HG03571 (cell line): ENCODE measurements at regions not wholly inside any gene's neighbourhood (a gene's known extent, or its start where the extent isn't known, plus 50 kb on each side); places are given as distances from the start of the nearest gene placed in this dataset.
"Not testable (repeated sequence)": the region's sequence is repeated elsewhere in the genome, so short reads cannot be mapped to it uniquely, and the experiment has no call there.

Source experiments
- ATAC-seq: cut with Tn5 transposase; IDR thresholded peaks from one replicate; pipeline ENCODE4 v1.9.1; 2021; ENCODE audit not compliant: unreplicated experiment

- ATAC-seq = not testable (repeated sequence)
These were observed 246.9 kb upstream of the PLGLB2 start for GRCh38 chr2:87500951-87501350.

DNA sequence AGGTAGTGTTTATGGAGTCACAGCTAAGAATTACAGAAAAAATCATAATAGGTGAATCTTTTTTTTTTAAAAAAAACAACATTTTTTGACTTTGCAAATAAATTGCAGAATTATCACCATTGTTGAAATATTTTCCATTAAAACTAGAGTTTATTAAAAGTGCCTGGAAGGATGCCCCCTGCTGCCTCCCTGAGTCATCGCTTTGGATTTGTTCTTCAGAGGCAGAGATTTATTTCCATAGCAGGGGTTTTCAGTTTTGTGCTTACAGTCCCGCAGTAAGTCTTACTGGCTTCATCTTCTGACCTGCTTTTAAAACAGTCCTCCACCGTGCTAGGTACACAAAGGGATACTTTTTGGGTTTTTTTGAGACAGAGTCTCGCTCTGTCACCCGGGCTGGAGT lies 244.9 kb upstream of the PLGLB2 start:
- ATAC-seq = not testable (repeated sequence)

- ATAC-seq = not testable (repeated sequence)
These were observed 242.6 kb upstream of the PLGLB2 start for GRCh38 chr2:87505239-87505638.

DNA sequence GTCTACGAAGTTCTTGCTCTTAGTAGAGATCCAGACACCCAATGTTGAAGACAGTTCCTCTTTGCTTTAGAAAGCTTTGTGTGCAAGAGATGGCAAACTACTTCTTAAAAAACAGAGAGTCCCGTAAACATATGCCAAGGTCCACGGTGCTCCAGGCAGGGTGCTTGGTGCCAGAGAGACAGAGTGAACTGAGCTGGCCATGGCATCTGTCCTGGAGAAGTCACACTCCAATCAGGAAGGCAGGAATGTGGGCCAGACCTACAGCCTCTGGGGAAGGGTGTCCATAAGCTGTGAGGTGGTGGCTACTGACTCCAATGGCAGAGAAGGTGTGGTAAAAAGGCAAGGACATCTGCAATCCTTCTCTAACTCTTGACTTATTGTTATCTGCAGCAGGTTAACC lies 242.0 kb upstream of the PLGLB2 start:
- not testable (repeated sequence) for ATAC-seq

DNA sequence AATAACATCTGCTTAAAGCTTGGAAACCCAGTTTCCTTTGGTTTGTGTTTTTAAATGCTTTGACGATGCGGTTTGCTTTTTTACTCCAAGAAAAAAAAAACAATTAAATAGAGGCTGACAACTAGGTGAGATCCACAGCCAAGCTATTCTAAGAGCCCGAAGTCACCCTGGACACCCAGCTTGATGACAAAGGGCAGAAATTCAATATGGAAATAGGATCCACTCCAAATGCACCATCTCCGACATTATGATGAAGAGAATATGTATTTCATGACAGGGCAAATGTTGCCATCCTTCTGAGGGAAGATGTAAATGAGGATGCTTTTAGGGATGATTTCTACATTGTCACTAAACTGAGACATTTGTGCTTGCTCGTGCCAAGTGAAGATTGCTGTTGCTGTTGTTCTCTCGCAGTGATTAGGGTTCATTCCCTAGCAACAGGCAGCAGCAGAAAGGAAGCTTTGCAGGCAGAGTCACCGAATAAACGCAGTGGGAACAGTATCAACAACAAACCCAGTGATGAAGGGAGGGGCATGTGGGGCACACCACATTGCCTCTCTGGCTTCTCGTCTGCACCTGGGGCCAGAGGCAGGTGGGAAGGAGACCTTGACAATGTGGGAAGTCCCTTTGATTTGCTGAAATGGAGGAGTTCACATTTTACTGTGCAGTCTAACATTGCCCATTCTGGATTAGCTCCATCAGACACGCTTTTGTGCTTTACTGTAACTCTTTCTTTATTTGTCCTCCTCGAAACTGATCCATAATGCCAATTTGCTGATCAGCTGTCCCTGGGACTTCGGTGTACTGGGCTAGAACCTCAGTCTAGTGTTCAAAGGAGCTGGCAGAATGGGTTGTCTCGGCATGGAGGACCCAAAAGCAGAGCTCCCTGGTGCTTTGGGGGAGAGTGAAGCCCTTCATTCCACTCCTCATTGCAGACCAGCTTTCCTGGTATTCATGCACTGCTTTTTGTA lies 240.2 kb upstream of the PLGLB2 start:
- not testable (repeated sequence) for ATAC-seq

- ATAC-seq = not testable (repeated sequence)
These were observed 236.6 kb upstream of the PLGLB2 start for GRCh38 chr2:87511195-87511778.

DNA sequence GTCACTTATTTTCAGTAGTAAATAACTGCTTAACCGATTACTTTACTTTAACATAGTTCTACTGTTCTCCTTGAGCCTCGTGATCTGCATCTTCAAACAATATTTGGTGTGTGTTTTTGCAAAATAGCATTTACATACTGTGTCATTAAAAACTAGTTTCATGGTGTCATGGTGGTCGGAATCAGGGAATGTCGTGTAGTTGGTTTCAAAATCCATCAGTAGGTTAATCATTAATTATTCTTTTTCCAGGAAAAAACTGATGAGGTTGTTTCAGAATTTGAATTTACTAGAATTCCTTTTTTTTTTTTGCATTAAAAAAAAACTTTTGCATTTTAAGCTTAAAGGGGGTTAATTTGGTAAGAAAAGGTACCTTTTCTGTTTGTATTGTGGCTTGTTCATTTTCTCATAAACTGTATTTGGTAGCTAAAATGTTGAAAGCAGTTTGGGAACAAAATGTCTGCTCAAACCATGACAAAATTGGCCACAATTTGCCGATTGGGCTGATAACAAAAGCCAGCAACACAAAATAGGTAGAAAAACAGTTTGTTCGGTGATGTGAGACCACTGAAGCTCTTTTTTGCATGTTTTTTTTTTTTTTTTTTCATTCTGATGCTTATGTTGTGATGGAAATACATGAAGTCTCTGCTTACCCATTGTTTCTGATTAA lies 234.9 kb upstream of the PLGLB2 start:
- not testable (repeated sequence) for ATAC-seq

DNA sequence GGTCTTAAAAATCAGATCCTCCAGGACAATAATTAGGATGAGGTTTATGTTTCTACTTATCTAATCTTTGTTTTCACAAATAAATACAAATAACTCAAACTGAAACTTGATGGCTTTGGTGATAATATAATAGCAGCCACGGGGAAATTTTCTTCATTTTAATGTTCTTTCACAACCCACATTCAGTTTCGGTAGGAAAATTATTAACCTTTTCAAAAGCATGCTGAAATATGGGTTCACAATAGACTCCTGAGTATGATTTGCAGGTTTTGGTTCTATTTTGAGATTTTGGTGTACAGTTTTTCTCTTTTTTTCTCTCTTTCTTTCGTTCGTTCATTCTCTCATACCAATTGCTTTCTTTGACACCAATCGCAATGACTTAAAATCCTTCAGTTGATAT lies 233.9 kb upstream of the PLGLB2 start:
- ATAC-seq = not testable (repeated sequence)

DNA sequence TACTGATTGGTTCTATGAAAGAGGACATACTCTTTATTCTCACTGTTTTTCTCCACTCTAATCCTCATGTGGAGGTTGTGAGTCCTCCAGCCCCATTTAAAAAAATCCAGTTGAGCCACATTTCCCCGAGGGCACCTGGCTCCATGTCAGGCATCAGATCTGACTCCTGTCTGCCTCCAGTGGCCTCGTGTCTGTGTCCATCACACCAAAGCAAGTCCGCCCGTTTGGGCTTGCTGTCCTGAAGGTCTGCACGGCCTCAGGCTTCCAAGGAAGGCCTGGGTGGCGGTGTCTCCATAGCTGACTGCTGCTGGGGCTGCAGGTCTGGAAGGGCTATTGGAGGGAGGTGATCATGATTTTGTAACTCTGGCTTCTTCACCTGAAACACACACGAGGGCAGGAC lies 233.4 kb upstream of the PLGLB2 start:
- not testable (repeated sequence) for ATAC-seq

GRCh38 chr2:87515226-87515625 lies 232.7 kb upstream of the PLGLB2 start:
- ATAC-seq = not testable (repeated sequence)

- ATAC-seq = not testable (repeated sequence)
These were observed 232.0 kb upstream of the PLGLB2 start for GRCh38 chr2:87515875-87516274.

DNA sequence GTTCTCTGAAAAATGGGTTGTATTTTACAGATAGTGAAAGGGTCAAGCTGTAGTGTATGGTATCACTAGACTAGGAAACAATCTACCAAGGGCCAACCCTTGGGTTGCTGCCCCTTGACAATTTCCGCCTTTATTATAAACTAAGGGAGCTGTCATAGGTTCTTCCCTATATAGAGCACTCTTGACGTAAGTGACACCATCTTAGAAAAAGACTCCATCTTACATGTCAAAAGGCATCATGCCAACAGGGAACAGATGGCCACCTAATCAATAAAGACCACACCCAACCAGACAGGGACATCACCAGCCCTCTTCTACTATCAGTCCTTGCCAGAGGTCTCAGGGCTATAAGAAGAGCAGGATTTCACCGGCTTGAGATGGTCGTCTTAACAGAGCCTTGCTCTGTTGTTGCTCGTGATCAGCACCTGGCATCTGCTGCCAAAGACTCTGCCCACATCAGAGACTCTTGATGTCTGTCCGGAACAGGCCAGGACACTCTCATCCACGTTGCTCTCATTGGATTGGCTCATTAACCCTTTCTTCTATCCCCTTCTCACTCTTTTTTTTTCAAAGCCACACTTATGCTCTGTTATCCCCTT lies 231.4 kb upstream of the PLGLB2 start:
- not testable (repeated sequence) for ATAC-seq

DNA sequence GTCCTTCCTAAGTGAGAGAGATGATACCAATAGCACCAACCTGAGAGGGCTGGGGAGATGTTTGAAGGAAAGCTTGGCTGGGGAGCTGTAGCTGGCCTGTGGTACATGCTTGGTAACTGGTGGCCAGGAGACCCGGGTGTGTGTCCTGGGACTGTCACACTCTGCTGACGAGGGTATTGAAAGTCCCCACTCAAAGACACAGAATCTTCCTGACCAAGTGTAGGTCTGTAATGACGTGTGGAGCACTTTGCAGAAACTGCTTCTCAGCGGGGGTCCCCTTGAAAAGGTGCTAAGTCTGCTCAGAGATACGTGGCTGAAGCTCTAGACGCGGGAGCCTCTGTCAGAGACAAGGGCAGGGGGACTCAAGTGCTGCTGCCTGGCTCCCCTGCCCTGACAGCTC lies 230.4 kb upstream of the PLGLB2 start:
- ATAC-seq = not testable (repeated sequence)

DNA sequence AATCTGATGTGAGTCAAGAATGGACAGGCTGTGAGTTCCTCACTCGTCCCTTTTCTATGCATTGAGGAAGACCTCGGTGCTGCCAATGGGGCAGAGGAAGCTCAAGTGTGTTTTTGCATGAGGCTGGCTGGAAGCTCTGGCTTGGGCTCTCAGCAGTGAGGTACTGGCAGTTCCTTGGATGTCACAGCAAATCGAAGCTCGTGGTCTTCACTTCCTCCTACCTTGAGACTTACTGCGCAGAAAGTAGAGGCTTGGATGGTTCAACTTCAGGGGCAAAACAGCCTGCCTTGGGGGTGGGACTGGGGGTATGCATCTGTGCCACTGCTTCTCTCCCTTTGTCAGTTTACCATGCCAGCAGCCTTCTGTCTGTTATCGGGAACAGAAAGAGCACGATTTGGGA lies 229.8 kb upstream of the PLGLB2 start:
- ATAC-seq = not testable (repeated sequence)

GRCh38 chr2:87518547-87518946 lies 229.3 kb upstream of the PLGLB2 start:
- ATAC-seq = not testable (repeated sequence)

- ATAC-seq = peak; percentile 42
These were observed 228.5 kb upstream of the PLGLB2 start for GRCh38 chr2:87519158-87520011.

- ATAC-seq = peak; percentile 57
These were observed 226.8 kb upstream of the PLGLB2 start for GRCh38 chr2:87521057-87521456.

DNA sequence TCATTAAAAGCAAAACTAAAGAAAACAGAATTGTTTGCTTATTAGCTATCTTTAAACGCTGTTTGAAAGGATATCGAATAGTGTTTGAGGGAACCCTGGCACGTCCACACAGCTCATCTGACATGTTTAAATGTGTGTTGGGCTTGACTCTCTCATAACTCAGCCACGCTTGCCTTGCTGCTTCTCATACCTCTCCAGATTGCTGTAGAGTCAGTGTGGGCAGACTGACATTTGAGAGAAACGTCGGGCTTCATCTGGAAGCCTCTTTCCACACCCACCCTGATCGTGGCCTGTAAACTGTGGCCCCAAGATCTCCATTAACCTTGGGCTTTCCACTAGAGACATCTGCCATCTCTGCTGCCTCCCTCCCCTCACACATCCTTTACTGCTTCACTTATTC lies 226.4 kb upstream of the PLGLB2 start:
- ATAC-seq = not testable (repeated sequence)

- not testable (repeated sequence) for ATAC-seq
These were observed 223.2 kb upstream of the PLGLB2 start for GRCh38 chr2:87524619-87525188.

GRCh38 chr2:87525497-87525991 lies 222.3 kb upstream of the PLGLB2 start:
- ATAC-seq = not testable (repeated sequence)
